Omental fat pad (tissue), 3 donors: ENCODE measurements at regions not wholly inside any gene's neighbourhood (a gene's known extent, or its start where the extent isn't known, plus 50 kb on each side); places are given as distances from the start of the nearest gene placed in this dataset.

Source experiments
- ATAC-seq: fragments of 150-250 bp; one replicate; pipeline ENCODE4 v1.9.1; 2016; ENCODE audit warnings: mild to moderate bottlenecking, moderate library complexity; ENCODE audit not compliant: low FRiP score
- DNase-seq: peaks from one replicate; pipeline ENCODE4 v3.0.0-alpha.2; 2019; ENCODE audit warnings: low spot score
- CTCF ChIP-seq, 3 donors: fragments of 450-650 bp; IDR thresholded peaks; one replicate each; pipeline ENCODE4 v1.5.1; 2016 to 2017; ENCODE audit warnings: antibody characterized with exemption in 3 of 3, mild to moderate bottlenecking in 3 of 3, moderate library complexity in 2 of 3

GRCh38 chr1:42044346-42044745 lies 108.9 kb upstream of the GUCA2B start:
- no peak for ATAC-seq

DNA sequence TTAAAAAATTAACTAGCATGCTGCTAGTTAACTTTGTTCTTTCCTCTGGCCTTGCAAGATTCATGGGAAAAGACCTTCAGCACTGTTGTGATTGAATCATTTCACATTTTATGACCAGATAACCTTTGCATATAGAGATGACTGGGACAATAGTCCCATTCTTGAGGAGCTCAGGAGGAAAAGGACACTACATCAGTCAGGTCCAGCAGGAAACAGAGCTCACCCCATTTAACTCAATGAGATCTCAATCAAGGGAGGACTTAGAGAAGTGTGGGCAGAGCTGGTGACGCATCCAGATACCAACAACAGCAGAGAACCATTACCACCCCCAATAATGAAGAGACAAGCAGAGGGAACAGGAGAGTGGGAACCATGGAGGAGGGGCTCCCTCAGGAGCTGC lies 109.4 kb upstream of the GUCA2B start:
- no peak for ATAC-seq
- no peak for TF ChIP-seq CTCF (IDR thresholded peaks at IDR 0.05)
- no peak for DNase-seq

More at GRCh38 chr1:42044346-42044745, 108.9 kb upstream of the GUCA2B start:
- TF ChIP-seq CTCF (IDR thresholded peaks at IDR 0.05) = no peak
- no peak for DNase-seq

DNA sequence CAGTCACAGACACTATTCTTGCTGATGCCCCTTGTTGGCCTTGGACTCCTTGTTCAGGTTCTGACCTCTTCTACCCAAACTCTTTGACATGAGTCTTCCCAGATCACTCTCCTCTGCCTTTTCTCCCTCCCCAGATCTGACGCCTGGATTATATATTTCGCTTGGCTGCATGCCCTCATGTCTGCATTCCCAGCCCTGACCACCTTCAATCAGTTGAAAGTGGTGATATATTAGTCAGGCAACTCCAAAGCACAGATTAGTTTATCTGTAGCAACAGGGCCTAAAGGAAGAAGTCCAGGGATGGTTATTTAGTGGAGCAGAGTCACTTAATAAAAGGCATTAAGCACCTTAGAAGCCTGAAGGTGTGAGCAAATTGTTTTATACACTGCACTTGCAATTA lies 110.0 kb upstream of the GUCA2B start:
- no peak for TF ChIP-seq CTCF (IDR thresholded peaks at IDR 0.05)
- DNase-seq (no peak), ATAC-seq (no peak)

DNA sequence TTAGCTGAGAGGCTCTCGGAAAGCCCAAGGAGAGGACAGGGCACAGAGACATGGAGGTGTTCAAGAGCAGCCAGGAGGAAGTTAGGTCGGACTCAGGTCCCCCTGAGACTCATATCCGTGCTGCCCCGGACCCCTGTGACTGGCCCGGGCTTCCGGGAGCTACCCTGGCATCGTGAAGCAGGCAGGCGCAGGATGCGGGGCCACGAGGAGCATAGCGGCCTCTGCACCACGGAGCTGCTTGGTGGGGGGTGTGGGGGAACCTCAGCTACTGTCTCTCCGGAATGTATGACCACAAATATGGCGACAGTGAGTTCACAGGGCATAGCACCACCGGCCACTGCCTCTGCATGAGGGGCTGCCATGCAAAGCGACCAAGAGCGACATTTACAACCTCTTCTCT lies 112.2 kb upstream of the GUCA2B start:
- no peak for TF ChIP-seq CTCF (IDR thresholded peaks at IDR 0.05)
- no peak for DNase-seq
- ATAC-seq = no peak

DNA sequence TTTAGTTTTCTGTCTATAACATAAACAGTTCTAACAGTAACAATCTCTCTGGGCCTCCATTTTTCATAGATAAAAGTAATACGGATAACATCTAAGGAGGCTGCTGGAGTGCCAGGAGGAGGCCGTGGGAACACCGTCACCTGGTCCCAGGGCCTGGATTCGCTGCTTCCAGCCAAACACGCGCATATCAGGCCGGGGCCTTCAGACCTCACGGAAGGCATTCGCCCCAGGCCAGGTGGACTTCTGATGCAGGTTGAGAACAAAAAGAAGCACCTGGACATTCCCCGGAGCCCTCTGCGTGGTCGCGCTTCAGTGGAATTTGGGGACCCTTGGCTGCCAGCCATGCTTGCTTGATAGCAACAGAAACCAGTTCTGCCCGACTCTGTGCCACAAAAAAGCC lies 113.1 kb upstream of the GUCA2B start:
- DNase-seq = no peak
- no peak for ATAC-seq
- no peak for TF ChIP-seq CTCF (IDR thresholded peaks at IDR 0.05)

DNA sequence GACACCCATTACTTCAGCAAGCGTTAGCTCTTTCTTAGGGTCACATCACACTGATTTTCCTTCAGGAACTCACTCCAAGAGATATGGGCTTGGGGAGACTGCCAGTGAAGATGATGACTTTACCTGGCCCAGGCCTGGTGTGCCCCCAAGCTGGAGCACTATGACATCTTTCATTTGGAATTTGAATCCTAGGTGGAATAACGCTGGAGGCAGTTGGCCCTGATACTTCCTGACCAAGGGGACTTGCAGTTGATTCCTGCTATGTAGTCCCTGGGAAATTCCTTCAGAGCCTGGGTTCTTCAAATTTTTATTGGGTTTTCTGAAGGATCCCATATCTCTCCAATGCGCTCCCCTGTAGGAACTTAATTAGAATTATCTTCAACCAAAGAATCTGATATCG lies 114.9 kb upstream of the GUCA2B start:
- DNase-seq = no peak
- no peak for TF ChIP-seq CTCF (IDR thresholded peaks at IDR 0.05)
- no peak for ATAC-seq

DNA sequence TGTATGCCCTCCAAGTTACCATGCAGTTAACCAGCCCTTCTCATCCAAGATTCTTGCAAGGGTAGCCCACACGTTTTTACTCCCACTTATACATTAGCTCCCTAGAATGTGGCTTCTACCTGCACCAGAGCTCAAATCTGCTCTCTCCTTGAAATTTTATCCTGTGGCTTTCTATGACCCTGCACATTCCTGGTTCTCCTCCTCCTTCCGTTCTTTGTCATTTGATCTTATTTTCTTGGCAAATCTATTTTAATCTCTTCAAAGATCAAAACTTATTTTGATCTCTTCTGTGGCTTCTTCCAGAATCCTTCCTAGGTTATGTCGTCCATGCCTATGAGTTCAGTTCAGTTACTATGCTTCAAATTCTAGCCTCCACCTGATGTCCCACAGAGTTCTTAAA lies 115.6 kb upstream of the GUCA2B start:
- no peak for TF ChIP-seq CTCF (IDR thresholded peaks at IDR 0.05)
- DNase-seq (no peak), ATAC-seq (no peak)
